AG20443 (cell line): ENCODE measurements at regions not wholly inside any gene's neighbourhood (a gene's known extent, or its start where the extent isn't known, plus 50 kb on each side); places are given as distances from the start of the nearest gene placed in this dataset.

Source experiments
- DNase-seq: peaks from one replicate; pipeline ENCODE4 v3.0.0; 2012; ENCODE audit warnings: low spot score, mixed read lengths

DNA sequence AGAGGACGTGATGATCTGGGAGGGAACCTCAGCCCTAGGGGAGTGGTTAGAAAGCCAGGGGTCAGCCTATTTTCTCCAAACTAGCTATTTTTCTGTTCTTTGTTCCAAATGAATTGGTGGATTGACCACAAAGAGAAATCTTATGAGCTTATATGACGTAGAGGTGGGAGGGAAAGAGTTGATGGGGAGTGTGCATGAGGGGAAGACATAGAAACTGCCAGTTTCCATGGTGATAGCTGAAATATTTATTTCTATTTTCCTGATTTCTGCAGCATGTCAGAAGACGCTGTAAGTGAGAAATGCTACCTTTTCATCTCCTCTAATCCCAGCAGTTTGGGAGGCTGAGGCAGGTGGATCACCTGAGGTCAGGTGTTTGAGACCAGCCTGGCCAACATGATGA is 51.4 kb upstream of the CISTR start:
- no peak for DNase-seq

DNA sequence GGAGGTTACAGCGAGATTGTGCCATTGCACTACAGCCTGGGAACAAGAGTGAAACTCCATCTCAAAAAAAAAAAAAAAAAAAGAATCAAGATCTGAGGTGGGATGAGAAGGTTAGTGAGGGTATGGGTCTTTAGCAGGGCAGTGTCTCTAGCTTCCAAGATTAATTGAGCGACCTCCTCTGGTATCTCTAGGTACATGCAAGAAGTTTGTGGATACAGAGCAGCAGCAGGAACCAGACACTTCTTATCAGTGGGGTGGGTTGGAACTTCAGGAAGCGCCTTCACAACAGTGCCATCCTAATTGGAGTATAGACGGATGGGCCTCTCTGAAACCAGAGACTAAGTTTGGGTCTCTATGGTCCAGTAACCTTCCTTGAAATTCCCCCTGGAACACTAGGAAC is 51.9 kb upstream of the CISTR start:
- no peak for DNase-seq

DNA sequence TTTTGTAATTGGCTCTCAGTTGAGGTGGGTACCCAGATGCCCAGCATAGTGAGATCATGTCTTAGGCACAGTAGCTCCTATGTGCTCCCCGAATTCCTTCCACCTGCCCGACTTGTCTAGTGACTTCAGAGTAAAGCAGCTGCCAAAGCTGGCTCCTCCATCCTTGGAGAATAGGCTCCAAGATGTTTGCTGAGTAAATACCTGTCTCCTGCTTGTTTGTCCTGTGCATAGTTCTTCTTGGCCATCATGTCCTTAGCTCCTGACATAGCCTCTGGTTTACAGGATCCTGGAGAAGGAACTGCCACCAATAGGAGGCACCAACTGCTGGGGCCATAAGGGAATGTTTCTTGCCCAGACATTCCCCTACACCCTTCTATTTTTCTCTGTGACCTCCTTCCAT is 52.6 kb upstream of the CISTR start:
- DNase-seq, result no peak

DNA sequence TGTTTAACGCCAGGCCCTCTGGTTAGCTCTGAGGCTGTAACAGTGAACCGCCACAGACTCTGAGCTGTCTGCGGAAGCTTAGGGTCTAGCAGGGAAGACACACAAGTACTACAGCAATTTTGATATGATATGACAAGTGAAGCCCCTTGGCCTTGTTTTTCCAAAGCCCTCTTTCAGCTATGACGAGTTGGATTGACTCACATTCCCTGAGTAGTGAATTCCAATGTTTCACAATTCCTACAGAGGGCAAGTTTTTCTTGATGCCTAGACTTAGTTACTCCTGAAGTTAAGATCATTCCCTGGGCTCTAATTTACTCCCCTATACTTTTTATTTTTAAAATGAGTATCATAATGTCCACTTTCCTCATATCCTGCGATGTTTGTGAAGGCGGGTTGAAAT is 53.3 kb upstream of the CISTR start:
- DNase-seq, result no peak

DNA sequence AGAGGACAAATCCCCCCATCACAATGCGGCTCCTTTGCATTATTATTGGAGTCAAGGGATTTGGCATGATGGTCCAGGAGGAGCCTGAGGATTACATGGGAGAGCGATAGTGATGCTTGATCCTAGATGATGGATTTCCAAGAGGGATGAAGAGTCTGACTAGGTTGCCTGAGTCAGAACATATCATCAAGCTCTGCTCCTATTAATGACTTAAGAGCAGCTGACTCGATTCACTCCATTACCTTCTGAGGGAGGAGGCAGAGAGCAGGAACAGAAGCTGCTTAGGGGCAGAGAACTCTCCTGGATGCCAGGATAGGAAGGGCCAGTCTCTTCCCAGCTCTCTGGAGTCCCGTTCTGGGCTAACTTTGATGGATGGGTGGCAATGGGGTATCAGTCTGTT is 54.0 kb upstream of the CISTR start:
- DNase-seq, result no peak

DNA sequence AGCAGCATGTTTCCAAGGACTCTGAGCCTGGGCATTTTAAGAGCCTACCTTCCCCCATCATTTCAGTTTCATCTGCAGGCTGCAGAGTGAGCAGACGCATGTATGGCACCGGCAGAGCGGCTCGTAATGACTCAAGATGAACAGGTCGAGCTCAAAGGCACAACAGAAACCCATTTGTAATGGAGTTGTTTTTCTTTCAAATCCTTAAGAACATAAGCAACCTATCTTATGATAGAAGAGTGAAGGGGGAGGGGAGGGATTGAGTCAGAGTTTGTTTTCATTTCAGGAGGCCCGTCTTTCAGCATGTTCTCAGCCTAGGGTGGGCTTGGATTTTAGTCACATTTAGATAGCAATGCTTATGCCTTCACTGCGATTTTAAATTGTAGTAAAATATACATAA is 54.9 kb upstream of the CISTR start:
- DNase-seq, result no peak

DNA sequence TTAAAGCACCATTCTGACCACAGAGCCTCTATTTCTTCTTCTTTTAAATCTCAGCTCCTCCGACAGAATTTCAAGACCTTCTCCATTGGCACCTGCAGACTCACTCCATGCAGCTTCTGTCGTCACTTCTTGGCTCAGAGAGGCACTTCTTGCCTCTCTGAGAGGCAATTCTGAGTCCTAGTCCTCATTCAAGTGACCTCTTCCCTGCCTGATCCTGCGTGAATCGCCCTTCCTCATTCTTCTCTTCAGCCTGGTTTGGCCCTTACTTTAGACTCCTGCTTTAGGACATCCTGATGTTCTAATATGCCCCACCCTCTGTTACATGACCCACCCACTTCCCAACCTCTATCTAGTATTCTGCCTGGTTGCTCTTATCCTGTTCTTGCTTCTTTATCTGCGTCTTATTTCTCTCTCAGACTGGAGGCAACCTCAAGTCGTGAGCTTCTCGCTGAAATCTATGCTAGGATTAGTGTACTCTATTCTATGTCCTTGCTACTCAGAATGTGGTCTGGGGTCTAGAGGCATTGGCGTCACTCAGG is 55.6 kb upstream of the CISTR start:
- no peak for DNase-seq

DNA sequence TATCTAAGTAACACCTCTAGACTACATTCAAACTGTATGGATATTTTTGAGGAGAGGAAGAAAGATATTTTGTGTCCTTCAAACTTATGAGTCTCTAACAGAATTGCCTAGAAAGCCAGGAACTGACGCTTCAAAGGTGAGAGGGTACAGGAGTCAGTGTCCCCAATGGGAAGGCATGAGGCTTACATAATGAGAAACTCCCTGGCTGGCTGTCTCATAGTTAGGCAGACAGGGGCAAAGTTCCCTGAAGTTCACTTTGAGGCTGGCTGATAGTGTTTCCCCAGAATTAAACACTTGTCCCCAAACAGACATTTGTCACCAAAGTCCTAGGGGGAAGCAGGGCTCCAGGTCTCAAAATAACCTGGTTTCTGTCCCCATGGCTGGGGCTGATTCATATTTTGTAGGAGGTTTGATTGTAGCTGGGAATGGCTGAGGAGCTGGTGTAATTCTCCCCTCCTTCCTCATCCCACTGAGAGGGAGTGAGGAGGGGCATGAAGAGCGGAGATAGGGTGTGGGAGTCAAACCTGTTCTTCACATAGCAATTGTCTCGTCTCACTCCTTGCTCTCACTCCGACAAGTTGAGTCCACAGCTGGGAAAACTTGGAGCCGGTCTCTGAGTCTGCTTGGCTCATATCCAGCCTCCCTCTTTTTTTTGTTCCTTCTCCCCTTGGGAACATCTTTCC is 56.4 kb upstream of the CISTR start:
- no peak for DNase-seq

DNA sequence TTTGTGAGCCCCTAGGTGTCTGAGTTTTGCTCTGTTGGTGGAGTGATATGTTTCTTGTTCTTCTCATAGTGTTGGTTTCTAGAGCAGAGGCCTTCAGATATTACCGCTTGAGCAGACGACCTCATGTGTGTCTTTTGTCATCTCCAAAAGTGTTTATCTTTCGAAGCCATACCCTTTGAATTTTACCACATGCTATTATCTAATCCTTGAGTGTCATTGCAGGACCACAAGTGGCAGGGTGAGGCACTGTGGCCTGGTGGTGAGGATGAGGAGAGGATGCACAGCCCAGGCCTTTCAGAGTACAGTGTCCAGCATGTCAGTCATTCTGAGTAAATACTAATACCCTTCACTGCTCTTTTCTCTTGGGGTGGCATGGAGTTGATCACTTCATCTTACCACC is 57.2 kb upstream of the CISTR start:
- DNase-seq, result no peak

DNA sequence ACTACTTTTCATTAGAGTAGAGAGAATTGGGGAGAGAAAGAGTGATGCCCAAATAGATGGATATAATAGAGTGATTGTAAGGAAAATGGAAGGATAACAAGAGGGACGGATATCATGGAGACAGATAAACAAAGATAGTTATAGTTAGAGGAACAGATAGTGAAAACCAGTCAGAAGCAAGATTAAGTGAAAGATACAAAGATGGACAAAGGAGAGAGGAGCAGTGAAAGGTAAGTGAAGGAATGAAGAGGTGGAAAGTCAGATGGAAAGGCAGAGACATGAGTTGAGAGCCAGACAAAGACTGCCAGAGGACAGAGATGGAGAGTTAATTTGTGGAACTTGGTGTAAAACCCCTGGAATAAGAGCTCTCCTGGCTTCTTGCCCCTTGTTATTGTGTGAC is 59.2 kb upstream of the CISTR start:
- no peak for DNase-seq

DNA sequence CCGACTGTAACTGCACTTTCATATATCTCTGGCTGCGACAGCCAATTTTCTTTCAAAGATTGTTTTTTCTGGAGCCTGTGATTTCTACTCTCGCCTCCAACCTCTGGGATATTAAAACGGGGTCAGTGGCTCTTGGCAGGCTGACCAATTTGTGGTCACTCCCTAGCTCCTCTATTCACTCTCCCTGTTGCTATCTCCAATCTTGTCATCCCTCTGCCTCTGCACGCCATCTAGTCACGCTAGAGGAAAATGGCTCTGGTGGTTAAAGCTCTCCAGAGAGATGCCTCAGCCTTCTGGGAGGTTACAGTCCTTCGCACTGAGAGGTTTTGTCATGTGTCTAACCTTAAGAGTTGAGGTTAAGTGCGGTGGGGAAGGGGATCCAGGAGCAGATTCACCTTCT is 59.8 kb upstream of the CISTR start:
- no peak for DNase-seq

DNA sequence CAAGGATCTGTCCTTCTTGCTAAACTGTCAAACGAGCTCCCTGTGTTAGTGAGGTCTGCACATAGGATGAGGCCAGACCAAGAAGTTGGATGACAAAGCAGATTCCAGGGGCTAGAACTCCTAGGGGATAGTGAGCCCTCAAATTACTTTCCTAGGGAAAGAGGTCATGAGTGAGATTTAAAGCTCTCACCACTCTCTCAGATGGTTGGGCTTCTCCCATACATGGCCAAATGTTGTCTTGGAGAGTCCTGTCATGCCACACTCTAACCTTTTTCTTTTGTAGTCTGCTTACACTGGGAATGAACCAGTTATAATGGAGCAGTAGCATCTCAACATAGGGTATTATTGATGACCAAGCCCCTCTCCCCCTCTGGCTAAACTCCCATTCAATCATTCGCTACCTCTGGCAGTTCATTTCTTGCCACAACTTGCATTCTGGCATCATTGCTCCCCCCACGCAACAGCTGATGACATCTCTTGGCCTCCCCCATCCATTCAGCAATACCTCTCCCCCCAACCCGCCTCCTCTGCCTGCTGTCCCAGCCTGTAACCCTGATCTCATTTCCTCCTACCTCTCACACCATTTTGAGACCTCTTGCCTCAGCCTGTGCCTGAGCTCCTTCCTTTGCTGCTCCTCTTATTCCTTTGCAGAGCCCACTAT is 64.7 kb upstream of the CISTR start:
- no peak for DNase-seq

DNA sequence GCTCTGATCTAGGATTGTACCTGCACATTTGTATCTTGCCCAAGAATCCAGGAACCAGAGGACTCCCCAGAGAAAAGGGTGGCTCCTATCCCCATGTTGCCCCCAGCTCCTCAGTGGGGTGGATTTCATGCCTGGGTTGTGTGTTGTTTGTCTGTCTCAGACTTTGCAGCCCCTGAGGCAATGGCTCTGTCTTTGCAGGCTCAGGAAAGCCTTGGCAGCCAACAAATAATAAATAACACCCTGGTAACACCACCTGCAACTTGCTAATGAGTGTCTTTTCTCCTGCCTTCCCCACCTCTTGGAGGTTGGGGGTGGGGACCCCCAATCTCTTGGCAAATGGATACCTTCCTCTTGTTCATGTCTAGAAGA is 65.2 kb upstream of the CISTR start:
- no peak for DNase-seq

DNA sequence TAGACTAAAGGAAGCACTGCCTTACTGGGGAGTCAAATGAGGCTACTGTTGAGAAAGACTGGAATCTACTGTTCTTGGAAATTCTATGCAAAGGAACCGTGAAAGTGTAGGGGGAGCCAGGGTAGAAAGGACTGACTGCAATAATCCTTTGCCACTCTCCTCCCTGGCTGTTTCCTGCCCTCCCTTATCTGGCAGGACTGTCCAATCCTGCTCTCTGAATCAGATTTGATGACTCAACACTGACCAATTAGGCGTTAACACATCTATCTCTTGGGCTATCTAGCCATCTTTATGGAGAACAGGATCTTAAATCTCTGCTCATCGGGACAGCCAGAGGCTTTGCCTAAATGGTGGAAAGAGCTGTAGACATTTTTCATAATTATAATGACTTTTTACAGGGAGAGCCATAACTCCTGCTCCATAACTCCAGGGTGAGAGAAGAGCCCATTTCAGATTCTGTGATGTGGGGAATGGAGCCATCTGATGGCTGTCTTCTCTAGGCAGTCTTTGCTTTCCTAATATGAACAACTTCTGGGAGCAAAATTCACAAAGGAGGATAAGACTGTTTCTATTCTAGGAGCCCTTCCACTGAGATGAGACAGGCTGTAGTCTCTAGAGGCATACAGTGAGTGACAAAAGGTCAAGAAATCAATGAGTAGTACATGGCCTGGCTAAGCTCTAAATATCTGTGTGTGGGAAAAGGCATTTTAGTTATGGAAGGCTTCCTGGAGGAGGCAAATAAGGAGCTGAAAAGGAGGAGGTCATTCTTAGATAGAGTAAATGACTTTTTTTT is 68.9 kb upstream of the CISTR start:
- peak; percentile 59 for DNase-seq

DNA sequence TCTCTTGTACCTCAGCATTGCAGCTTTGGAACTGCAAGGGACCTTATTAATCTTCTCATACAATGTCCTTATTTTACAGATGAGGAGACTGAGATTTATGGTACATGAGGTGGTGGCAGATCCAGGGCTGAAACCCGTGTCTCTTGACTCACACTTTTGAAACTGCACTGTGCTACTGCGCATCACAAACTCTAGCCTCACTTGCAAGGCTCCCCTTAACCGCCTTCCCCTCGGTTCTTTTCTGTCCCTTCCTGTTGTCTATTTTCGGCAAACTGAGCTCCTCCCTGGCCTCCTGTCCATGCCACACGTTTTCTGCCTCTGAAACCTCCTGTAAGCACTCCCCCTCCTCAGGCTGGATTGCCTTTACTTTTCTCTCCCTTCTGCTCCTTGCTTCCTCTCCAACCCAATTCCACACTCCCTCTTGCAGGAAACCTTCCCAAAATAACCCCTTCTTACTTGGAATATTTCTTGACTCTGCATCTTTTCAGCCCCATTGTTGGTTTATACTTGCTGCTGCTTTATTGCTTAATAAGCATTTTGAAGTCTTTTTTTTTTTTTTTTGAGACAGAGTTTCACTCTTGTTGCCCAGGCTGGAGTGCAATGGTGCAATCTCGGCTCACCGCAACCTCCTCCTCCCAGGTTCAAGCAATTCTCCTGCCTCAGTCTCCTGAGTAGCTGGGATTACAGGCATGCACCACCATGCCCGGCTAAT is 72.4 kb upstream of the CISTR start:
- no peak for DNase-seq

DNA sequence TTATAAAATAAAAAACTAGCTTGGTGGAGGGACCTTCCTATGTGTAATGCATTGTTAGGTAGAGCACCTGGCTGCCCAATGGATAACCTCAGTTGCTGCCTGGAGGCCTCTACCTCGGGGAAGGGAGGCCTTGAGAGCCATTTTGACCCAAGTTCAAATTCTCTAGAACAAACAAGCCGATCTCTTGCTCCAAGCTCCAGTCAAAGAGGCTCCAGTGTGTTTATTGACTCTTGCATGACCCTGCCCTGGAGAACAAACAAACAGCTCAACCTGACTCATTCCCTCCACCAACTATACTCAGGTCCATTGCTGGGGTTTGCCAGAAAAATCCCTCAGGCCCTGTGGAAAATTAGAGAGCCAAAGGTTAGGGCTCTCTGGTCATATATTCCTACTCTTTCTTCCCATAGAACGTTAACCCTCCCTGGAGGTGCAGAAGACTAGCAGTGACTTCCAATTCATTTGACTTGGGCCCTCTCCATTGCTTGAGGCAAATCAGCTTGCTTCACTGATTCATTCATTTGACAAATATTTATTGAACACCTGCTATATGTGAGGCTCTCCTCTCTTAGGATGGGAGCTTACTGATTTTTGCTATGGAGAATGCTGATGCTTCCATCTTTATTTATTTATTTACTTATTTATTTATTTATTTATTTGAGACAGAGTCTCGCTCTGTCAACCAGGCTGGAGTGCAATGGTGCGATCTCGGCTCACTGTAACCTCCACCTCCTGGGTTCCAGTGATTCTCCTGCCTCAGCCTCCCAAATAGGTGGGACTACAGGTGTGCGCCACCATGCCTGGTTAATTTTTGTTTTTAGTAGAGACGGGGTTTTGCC is 73.7 kb upstream of the CISTR start:
- no peak for DNase-seq

DNA sequence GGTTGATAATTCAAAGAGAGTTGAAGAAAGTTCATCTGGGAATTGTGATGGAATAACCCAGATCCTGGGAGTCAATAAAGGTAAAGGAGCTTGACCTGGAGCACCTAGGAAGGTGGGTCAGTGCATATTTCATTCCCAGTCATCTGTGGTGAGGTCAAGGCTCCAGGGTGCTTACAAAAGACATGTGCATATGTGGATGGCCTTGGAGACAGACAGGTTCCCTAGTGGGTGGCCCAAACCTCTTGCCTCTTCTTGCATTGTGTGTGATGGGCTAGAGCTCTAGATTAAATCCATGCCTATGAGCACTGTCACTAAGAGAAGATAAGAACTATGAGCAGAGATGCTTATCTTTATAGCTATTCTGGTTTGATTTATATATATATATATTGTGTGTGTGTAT is 75.5 kb upstream of the CISTR start:
- no peak for DNase-seq

DNA sequence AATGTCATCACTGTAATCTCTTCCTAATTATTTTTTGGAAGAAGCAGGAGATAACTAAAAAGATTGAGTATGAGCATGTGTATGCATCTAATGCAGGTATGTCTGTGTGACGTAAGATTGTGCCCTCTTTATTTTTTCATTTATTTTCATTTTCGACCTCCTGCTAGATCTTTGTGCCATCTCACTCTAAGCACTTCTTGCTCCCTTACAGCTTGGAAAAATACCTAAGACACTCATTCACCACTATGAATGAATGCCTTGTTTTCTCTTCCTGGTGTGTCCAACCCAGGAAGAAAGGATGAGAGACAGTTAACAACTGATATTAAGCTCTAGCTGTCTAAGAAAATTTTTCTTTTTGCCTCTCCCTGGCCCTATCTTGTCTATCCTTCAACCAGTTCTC is 76.8 kb upstream of the CISTR start:
- DNase-seq, result no peak

DNA sequence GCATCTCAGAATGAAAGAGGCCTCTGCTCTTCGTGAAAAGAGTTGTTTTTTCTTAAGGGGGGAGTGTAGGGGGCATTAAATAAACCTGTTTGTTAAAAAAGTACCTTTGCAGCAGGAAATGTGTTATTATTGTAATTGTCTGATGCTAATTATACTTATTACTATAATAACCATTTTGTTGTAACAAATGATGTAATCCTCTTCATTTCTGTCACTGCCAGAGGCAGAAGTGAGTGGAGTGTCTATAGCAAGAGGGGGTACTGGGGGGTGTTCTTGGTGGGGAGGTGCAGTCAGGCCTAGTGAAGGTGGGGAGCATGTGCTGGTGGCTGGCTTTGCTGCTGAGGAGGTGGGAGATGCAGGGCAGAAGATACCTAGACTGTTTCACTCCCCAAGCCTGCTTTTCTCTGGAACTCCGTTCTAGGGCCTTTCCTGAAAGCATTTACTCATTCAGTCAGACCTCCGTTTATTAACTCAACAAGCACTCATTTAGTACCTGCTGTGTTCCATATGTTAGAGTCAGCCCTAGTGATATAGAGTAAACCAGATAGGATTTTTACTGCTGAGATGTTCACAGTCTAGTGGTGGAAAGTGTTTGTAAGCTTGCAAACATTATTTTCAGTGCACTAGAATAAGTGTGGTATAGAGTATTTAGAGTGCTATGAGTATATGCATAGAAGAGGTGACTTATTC is 77.5 kb upstream of the CISTR start:
- DNase-seq, result no peak

DNA sequence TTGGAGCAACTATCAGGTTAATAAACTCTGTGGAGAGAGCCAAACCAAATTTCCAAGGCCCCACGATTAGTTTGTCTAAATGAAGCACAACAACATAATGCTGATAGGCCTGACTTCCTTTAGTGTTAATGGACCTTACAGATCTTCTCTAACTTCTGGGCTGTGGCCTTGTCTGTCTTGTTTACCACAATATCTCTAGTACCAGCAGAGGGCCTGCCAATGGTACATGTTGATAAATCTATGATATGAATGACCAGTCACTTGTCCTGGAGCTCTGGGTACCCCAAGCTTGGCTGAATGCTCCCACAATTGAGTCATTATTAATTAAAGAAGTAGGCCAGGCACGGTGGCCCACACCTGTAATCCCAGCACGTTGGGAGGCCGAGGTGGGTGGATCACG is 78.9 kb upstream of the CISTR start:
- DNase-seq, result no peak

DNA sequence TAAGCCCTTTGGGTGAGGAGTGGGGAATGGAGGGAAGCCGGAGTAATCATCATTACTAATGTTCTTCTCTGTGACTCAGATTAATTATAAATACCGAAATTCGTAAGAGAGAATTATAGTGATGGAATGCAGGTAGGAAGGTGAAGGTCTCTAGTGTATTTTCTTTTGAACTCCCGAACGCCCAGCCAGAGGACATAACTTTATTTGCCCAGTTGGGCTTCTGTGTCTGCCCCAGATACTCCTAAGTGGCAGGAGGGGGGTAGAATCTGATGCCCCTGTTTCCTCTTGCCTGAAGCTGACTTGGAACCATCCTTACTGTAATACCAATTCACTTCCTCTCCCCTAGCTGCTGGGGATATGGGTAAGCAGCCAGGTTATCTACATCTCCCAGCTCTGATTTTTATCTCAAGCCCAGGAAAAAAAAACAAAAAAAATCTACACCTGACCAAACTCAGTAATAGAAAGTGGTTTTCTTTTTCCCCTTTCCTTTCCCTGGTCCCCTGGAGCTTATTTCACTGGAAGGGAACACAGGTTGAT is 84.4 kb upstream of the CISTR start:
- DNase-seq, result no peak
